HG02885 (cell line): ENCODE measurements at regions not wholly inside any gene's neighbourhood (a gene's known extent, or its start where the extent isn't known, plus 50 kb on each side); places are given as distances from the start of the nearest gene placed in this dataset.

Experiments used
- ATAC-seq: cut with Tn5 transposase; IDR thresholded peaks from one replicate; pipeline ENCODE4 v1.9.1; 2021; ENCODE audit warnings: mild to moderate bottlenecking; ENCODE audit not compliant: unreplicated experiment, poor library complexity

GRCh38 chr3:55190331-55190730 lies 262.5 kb upstream of the LRTM1 start:
- no peak for ATAC-seq

GRCh38 chr3:55189359-55189801 lies 261.5 kb upstream of the LRTM1 start:
- no peak for ATAC-seq

DNA sequence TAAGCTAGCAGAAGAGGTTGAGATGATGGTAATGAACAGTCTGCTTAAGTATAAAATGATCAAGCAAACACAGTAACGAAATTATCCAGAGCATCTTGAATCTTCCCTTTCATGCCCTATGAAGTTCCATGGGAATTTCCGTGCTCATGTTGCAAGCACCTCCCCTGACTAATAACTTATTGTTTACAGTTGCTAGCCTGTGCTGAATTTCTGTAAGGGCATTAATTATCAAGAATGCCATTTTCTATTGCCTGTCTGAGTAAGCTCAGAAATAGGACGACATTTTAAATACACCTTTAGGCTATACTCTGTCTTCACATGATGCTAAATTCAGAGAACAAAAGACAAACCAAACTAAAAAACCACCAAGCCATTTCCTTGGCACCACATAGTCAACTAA lies 257.5 kb upstream of the LRTM1 start:
- no peak for ATAC-seq

- no peak for ATAC-seq
Observed at GRCh38 chr3:55183201-55183600, 255.3 kb upstream of the LRTM1 start.

DNA sequence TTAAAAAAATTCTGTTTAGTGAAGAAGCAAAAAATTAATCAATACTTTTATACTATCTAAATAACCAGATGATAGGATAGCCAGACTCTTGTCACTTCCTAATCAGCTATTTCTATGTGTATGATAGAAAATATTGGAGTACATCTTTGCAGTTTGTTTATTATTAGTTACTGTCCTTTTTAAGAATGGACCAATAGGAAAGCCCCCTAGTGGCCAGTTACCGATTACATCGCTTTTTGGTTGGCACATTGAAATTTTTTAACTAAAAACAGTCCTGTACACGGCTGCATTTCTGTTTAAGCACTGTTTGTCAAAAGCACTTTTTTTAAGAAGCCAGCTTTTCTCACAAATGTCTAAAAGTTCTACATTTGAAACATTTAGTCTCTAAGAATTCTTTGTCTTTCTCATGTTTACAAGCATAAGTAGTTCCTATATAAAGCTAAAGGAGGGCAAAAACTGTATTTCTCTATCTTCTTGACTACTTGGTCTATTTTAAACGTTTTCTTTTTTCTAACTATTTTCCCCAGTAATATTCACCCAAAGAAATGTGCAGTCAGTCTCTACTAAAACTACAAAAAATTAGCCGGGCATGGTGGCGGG lies 253.2 kb upstream of the LRTM1 start:
- no peak for ATAC-seq

GRCh38 chr3:55180161-55180560 lies 252.3 kb upstream of the LRTM1 start:
- no peak for ATAC-seq

- ATAC-seq: no peak
Observed at GRCh38 chr3:55178336-55178735, 250.5 kb upstream of the LRTM1 start.

DNA sequence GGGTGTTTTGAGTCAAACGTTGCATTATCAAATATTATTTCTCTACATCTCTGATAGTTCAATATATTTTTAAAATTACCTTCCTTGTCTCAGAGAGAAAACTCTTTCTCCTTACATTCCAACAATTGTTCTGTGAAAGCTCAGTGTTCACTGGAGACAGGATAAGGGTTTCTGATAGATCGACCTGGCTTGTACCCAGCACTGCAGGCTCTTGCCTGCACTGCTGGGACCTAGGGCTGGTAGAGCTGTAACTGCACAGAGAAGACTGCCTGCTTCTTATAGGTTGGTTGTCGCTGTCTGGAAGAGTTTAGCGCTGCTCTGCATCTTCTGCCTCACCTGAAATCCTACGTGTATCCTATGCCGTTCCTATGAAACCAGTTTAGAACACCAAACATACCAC lies 249.9 kb upstream of the LRTM1 start:
- ATAC-seq: no peak

GRCh38 chr3:55175423-55175822 lies 247.6 kb upstream of the LRTM1 start:
- ATAC-seq: no peak

GRCh38 chr3:55174747-55175146 lies 246.9 kb upstream of the LRTM1 start:
- no peak for ATAC-seq

GRCh38 chr3:55173504-55173903 lies 245.6 kb upstream of the LRTM1 start:
- no peak for ATAC-seq

GRCh38 chr3:55172913-55173312 lies 245.1 kb upstream of the LRTM1 start:
- no peak for ATAC-seq

GRCh38 chr3:55170444-55170843 lies 242.6 kb upstream of the LRTM1 start:
- ATAC-seq: no peak

DNA sequence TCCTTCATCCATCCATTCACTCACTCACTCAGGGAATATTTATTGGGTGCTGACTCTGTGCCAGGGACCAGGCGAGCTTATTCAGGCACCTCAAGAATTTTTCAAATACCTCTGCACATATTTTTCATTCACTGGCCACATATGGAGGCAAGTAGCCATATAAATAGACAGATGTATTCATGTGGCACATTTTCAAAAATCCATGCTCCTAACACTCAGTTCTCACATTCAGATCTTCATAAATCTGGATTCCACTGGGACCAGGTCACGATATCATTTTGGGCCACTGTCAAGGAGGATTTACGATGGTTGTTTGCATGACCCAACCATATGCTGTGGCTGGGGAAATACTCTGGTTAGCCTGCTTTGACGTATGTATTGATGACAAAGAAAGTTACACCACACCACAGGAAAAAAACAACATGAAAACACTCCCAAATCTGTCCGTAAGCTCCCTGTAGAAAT lies 241.8 kb upstream of the LRTM1 start:
- no peak for ATAC-seq

DNA sequence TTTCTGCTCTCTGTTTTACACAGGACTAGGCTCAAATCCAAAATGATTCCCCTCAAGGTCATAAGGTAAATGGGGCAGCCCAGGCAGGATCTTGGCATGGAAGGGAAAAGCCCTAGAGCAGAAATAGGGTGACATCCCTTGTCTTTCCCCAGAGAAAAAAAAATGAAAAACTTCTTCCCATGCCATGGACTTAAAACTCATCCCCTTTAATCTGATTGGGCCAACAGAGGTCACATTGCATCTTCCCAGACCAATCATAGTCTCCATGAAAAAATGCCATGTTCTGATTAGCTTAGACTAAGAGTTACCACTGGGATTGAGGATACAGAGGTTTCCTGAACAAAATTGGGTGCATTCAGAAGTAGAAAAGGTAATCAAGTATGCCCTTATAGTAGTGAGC lies 241.3 kb upstream of the LRTM1 start:
- no peak for ATAC-seq

DNA sequence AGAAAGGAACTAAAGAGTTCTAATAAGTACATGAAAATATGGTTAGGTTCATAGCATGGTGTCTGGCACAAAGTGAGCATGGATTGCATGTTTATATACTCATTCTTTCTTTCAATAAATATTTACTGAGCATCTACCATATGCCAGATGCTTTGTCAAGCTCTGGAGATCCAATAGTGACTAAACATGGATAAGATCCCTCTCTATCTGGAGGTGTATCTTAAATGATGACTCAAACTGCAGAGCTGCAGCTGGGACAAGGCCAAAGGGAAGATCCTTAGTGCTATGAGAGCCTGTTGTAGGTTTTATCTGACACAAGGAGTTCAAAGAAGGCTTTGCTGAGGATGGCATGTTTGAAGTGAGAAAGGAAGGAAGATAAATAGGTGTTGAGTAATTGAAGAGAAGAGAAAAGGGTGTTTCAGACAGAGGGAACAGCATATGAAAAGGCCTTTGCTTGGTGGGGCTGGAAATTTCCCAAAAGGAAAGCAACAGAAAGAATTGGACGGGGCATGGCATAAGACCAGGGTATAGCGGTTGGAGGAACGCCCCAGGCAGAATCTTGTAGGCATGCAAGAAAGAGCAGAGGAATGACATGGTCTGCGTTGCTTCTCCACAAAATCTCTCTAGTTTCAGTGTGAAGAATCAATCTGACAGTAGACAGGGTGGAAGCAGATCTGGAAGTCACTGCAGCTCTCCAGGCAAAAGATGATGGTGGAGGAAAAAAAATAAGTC lies 239.9 kb upstream of the LRTM1 start:
- ATAC-seq: no peak

DNA sequence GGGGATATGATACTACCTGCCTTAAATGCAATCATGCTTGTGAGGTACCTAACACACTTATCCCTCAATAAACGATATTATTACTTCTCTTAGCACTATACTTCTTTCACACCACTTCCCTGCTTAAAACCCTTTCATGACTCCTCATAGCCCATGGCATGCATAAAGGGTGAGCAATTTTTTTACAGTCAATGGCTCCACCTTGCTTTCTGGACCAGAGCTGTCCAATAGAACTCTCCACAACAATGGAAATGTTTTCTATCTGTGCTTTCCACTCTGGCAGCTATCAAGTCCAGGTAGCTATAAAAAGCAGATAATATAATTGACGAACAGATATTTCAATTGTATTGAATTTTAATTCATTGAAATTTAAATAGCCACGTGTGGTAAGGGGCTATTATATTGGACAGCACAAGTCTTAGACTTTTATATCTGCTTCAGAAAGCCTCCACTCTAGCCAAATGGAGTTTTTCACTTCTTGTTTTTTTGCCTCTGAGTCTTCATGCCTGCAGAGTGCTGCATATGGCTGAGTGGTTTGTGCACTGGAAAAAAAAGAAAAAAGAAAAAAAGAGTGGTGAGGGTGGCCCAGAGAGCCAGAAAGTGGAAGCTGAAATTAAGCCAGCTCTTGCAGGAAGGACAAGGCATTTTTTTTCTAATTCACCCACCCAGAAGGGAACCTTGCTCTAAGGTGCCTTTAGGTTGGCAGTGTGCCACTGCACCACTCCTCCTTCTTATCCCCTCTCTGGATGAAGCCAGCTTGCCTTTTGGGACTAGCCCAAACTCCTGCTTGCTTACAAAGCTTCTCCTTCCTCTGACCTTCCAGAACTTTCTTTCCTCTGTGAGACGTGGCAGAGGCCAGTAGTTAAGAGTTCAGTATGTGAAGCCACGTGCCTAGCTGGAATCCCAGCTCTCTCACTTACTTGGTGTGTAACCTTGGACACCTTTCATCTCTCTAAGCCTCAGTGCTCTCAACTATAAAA lies 239.0 kb upstream of the LRTM1 start:
- ATAC-seq: no peak

- no peak for ATAC-seq
Observed at GRCh38 chr3:55165704-55166405, 238.0 kb upstream of the LRTM1 start.

GRCh38 chr3:55165278-55165677 lies 237.4 kb upstream of the LRTM1 start:
- no peak for ATAC-seq

DNA sequence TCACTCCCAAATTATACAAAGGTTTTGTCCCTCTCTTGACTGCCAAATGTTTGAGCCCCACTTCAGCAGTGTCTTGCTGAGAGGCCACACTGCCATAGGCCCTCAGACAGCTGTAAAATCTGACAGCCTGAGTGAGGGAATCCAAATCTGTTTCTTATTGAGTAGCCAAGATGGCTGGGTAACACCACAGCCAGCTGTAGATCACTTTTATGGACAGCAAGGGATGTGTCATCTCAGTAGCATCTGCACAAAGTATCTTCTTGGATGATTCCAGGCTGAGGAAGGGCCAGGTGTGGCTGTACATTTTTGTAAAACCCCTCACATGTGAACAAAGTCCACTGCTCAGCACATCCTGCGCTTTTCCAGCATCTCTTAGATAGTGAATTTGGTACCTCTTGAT lies 237.0 kb upstream of the LRTM1 start:
- ATAC-seq: no peak
